ENCODE measurements at regions not wholly inside any gene's neighbourhood (a gene's known extent, or its start where the extent isn't known, plus 50 kb on each side); places are given as distances from the start of the nearest gene placed in this dataset.

GRCh38 chr7:142334236-142334635 is 76.4 kb upstream of the PRSS58 start:
- no peak for DNase-seq (ENCODE audit: low spot score)
- intact Hi-C loops (cut with micrococcal nuclease; ENCODE audit: unreplicated experiment) = no loop called here
- Histone ChIP-seq H3K27ac (ENCODE audit: low read depth, low read length, poor library complexity, severe bottlenecking) (no peak overlapping the region), H3K4me3 (ENCODE audit: low read depth, low read length, poor library complexity, severe bottlenecking) (no peak overlapping the region), H3K4me1 (ENCODE audit: insufficient read depth, low read length, poor library complexity, severe bottlenecking) (peaks cover 4% of the 10 kb centered on the region), H3K36me3 (ENCODE audit: insufficient read depth, low read length, poor library complexity, severe bottlenecking) (no peaks in the 10 kb centered on the region), H3K9me3 (ENCODE audit: low read depth, low read length, poor library complexity, severe bottlenecking) (no peaks in the 10 kb centered on the region), H3K27me3 (replicated peaks; ENCODE audit: insufficient read depth, low read depth, low read length, poor library complexity) (peaks cover 15% of the 10 kb centered on the region)
- no TSS peak for BruUV-seq (replicated peaks)
- CTCF ChIA-PET = no interaction called here
- TF ChIP-seq EZH2 (IDR thresholded peaks at IDR 0.05; ENCODE audit: borderline replicate concordance, low read depth, low read length, poor library complexity, severe bottlenecking) (no peak), CTCF (conservative IDR thresholded peaks at IDR 0.05; ENCODE audit: low read depth, low read length) (no peak)
- POLR2A ChIA-PET (ENCODE audit: low non-redundant PET) = no interaction called here

- no TSS peak for BruUV-seq (replicated peaks)
- Histone ChIP-seq H3K9me3 (ENCODE audit: low read depth, low read length, poor library complexity, severe bottlenecking) (no peaks in the 10 kb centered on the region), H3K4me3 (ENCODE audit: low read depth, low read length, poor library complexity, severe bottlenecking) (no peak overlapping the region), H3K4me1 (ENCODE audit: insufficient read depth, low read length, poor library complexity, severe bottlenecking) (no peaks in the 10 kb centered on the region), H3K27ac (ENCODE audit: low read depth, low read length, poor library complexity, severe bottlenecking) (no peak overlapping the region), H3K27me3 (replicated peaks; ENCODE audit: insufficient read depth, low read depth, low read length, poor library complexity) (peaks cover 15% of the 10 kb centered on the region), H3K36me3 (ENCODE audit: insufficient read depth, low read length, poor library complexity, severe bottlenecking) (no peaks in the 10 kb centered on the region)
- ChIA-PET CTCF (interaction anchor here (0.8 kb wide), 1 partner anchor 9 kb away, joined by 3 read pairs; no protein-coding TSS in a partner anchor), POLR2A (ENCODE audit: low non-redundant PET) (no interaction called here)
- no peak for DNase-seq (ENCODE audit: low spot score)
- intact Hi-C loops (cut with micrococcal nuclease; ENCODE audit: unreplicated experiment) = no loop called here
- TF ChIP-seq CTCF (conservative IDR thresholded peaks at IDR 0.05; ENCODE audit: low read depth, low read length) (no peak), EZH2 (IDR thresholded peaks at IDR 0.05; ENCODE audit: borderline replicate concordance, low read depth, low read length, poor library complexity, severe bottlenecking) (no peak)
Observed at GRCh38 chr7:142332421-142332820, 74.6 kb upstream of the PRSS58 start.

- Histone ChIP-seq H3K36me3 (ENCODE audit: insufficient read depth, low read length, poor library complexity, severe bottlenecking) (no peaks in the 10 kb centered on the region), H3K4me3 (ENCODE audit: low read depth, low read length, poor library complexity, severe bottlenecking) (no peak overlapping the region), H3K27me3 (replicated peaks; ENCODE audit: insufficient read depth, low read depth, low read length, poor library complexity) (peaks cover 10% of the 10 kb centered on the region), H3K27ac (ENCODE audit: low read depth, low read length, poor library complexity, severe bottlenecking) (no peak overlapping the region), H3K9me3 (ENCODE audit: low read depth, low read length, poor library complexity, severe bottlenecking) (no peaks in the 10 kb centered on the region), H3K4me1 (ENCODE audit: insufficient read depth, low read length, poor library complexity, severe bottlenecking) (no peaks in the 10 kb centered on the region)
- no peak for DNase-seq (ENCODE audit: low spot score)
- TF ChIP-seq EZH2 (IDR thresholded peaks at IDR 0.05; ENCODE audit: borderline replicate concordance, low read depth, low read length, poor library complexity, severe bottlenecking) (no peak), CTCF (conservative IDR thresholded peaks at IDR 0.05; ENCODE audit: low read depth, low read length) (no peak)
- ChIA-PET POLR2A (ENCODE audit: low non-redundant PET) (no interaction called here), CTCF (interaction anchor here (0.8 kb wide), 1 partner anchor 9 kb away, joined by 3 read pairs; no protein-coding TSS in a partner anchor)
- no TSS peak for BruUV-seq (replicated peaks)
- intact Hi-C loops (cut with micrococcal nuclease; ENCODE audit: unreplicated experiment) = no loop called here
Observed at GRCh38 chr7:142331941-142332340, 74.1 kb upstream of the PRSS58 start.
